GM12878 (cell line): ENCODE measurements at regions not wholly inside any gene's neighbourhood (a gene's known extent, or its start where the extent isn't known, plus 50 kb on each side); places are given as distances from the start of the nearest gene placed in this dataset.

ENCODE experiments used
- ATAC-seq: fragments of 200-7000 bp; cut with Tn5 transposase; 3 replicates; pipeline ENCODE4 v1.9.1; 2020; ENCODE audit warnings: mild to moderate bottlenecking, moderate library complexity
- BruUV-seq: library from RNA; stranded (reverse); fragments of 400-500 nt; replicated peaks from 2 replicates; lab custom pipeline; 2021; lab: Mats Ljungman, UMichigan
- CTCF ChIA-PET: fragments of 300-600 bp; sonication (Branson Sonifier 250); formaldehyde crosslinking; extraction: SDS; loops from one replicate; lab custom pipeline; 2021; ENCODE audit warnings: inconsistent platforms; lab: Yijun Ruan, JAX
- POLR2A ChIA-PET: fragments of 350-600 bp; formaldehyde crosslinking; extraction: SDS; loops from one replicate; lab custom pipeline; 2021; ENCODE audit warnings: inconsistent platforms; lab: Charles Lee
- RAD21 ChIA-PET: fragments of 300-600 bp; sonication (Branson Sonifier 250); formaldehyde crosslinking; loops from one replicate; lab custom pipeline; 2023; ENCODE audit warnings: antibody characterized with exemption; ENCODE audit not compliant: unreplicated experiment; lab: Charles Lee
- SMC1A ChIA-PET: fragments of 300-600 bp; sonication (Branson Sonifier 250); formaldehyde crosslinking; loops from one replicate; lab custom pipeline; 2023; ENCODE audit not compliant: unreplicated experiment, uncharacterized antibody; lab: Charles Lee
- DNase-seq: peaks from one replicate; pipeline ENCODE4 v3.0.0-alpha.2; 2011; ENCODE audit warnings: low read depth, low spot score
- FAIRE-seq: peaks from 3 replicates; lab custom pipeline; 2011; peaks lifted over from hg19 to GRCh38; lab: Jason Lieb, UNC
- H2AFZ ChIP-seq: 2 replicates; pipeline ENCODE4 v1.6.0; 2011; ENCODE audit warnings: low read depth, low read length, control low read depth; ENCODE audit not compliant: control insufficient read depth
- H3K27ac ChIP-seq: 2 replicates; pipeline ENCODE4 v1.5.1; 2011; ENCODE audit warnings: control low read depth; ENCODE audit not compliant: control insufficient read depth, insufficient read depth
- H3K27me3 ChIP-seq, 2 experiments: replicated peaks in 1 of 2; 2 replicates each; pipeline versions ENCODE4 v1.6.0 to v1.6.1; 2011; ENCODE audit warnings: low read length in 1 of 2; ENCODE audit not compliant: control insufficient read depth in 2 of 2, insufficient read depth in 2 of 2
- H3K36me3 ChIP-seq, 2 experiments: 2 replicates each; pipeline ENCODE4 v1.5.1; 2011; ENCODE audit warnings: low read length in 1 of 2; ENCODE audit not compliant: control insufficient read depth in 2 of 2, insufficient read depth in 2 of 2
- H3K4me1 ChIP-seq: 2 replicates; pipeline ENCODE4 v1.6.1; 2011; ENCODE audit warnings: mild to moderate bottlenecking, low read length, moderate library complexity, mixed read lengths; ENCODE audit not compliant: control insufficient read depth, insufficient read depth
- H3K4me2 ChIP-seq: 2 replicates; pipeline ENCODE4 v1.6.0; 2011; ENCODE audit warnings: control low read depth; ENCODE audit not compliant: control insufficient read depth, insufficient read depth
- H3K4me3 ChIP-seq: fragments of 200-600 bp; sonication (generic); 2 replicates; pipeline ENCODE4 v1.5.1; 2016
- H3K79me2 ChIP-seq: 2 replicates; pipeline ENCODE4 v1.6.0; 2011; ENCODE audit warnings: low read length; ENCODE audit not compliant: control insufficient read depth, insufficient read depth
- H3K9ac ChIP-seq: 2 replicates; pipeline ENCODE4 v1.8.0; 2011; ENCODE audit warnings: low read length, control low read depth, mixed read lengths; ENCODE audit not compliant: control insufficient read depth, insufficient read depth
- H3K9me3 ChIP-seq: replicated peaks from 3 replicates; pipeline ENCODE4 v1.5.1; 2011; ENCODE audit warnings: mild to moderate bottlenecking, low read length; ENCODE audit not compliant: control insufficient read depth, insufficient read depth
- H4K20me1 ChIP-seq: 2 replicates; pipeline ENCODE4 v1.6.0; 2011; ENCODE audit not compliant: control insufficient read depth, insufficient read depth
- ASH2L ChIP-seq: fragments of 300-600, 200-600 bp; sonication (generic); IDR thresholded peaks from 2 replicates; pipeline ENCODE4 v1.6.1; 2017; ENCODE audit warnings: low read depth, mild to moderate bottlenecking, borderline replicate concordance
- ATF7 ChIP-seq: fragments of 450-650 bp; IDR thresholded peaks from 2 replicates; pipeline ENCODE4 v1.6.1; 2016; ENCODE audit warnings: low read depth, mild to moderate bottlenecking
- CTCF ChIP-seq, 3 experiments: IDR thresholded peaks in 2 of 3; conservative IDR thresholded peaks in 1 of 3; 2 replicates each; pipeline ENCODE4 v1.5.1; 2011; ENCODE audit warnings: low read depth in 3 of 3, low read length in 3 of 3, mild to moderate bottlenecking in 3 of 3, control low read depth in 2 of 3, moderate library complexity in 2 of 3, inconsistent platforms in 1 of 3, mixed read lengths in 1 of 3; ENCODE audit not compliant: control insufficient read depth in 2 of 3, insufficient read depth in 1 of 3; ENCODE audit errors: extremely low read depth in 1 of 3
- DPF2 ChIP-seq: fragments of 450-650 bp; IDR thresholded peaks from 2 replicates; pipeline ENCODE4 v1.6.1; 2017; ENCODE audit warnings: mild to moderate bottlenecking
- EGR1 ChIP-seq, 2 experiments: IDR thresholded peaks; 1 replicate in 1 of 2; 2 replicates in 1 of 2; pipeline ENCODE4 v1.6.1; 2011 to 2012; ENCODE audit warnings: low read depth in 2 of 2, low read length in 2 of 2, borderline replicate concordance in 1 of 2, mild to moderate bottlenecking in 1 of 2, moderate library complexity in 1 of 2
- EP300 ChIP-seq, 2 experiments: fragments of 150-350 bp in 1 of 2; IDR thresholded peaks; 2 replicates each; pipeline ENCODE4 v1.6.1; 2011 to 2012; ENCODE audit warnings: low read depth in 2 of 2, low read length in 2 of 2, borderline replicate concordance in 1 of 2, improper control_type of control experiment in 1 of 2, inconsistent platforms in 1 of 2; ENCODE audit not compliant: control insufficient read depth in 1 of 2
- IKZF2 ChIP-seq, 2 experiments: fragments of 450-650 bp; IDR thresholded peaks; 2 replicates each; pipeline ENCODE4 v1.6.1; 2017; ENCODE audit warnings: mild to moderate bottlenecking in 2 of 2, moderate library complexity in 2 of 2
- KLF5 ChIP-seq: fragments of 450-650 bp; IDR thresholded peaks from 2 replicates; pipeline ENCODE4 v1.6.1; 2014; ENCODE audit warnings: mild to moderate bottlenecking; ENCODE audit not compliant: partially characterized antibody
- MAX ChIP-seq: IDR thresholded peaks from 2 replicates; pipeline ENCODE4 v1.6.1; 2012; ENCODE audit warnings: low read depth, low read length, improper control_type of control experiment
- NBN ChIP-seq: fragments of 450-650 bp; IDR thresholded peaks from 2 replicates; pipeline ENCODE4 v1.6.1; 2016
- NFYA ChIP-seq: IDR thresholded peaks from 2 replicates; pipeline ENCODE4 v1.6.1; 2011; ENCODE audit warnings: low read depth, mild to moderate bottlenecking, low read length, improper control_type of control experiment, borderline replicate concordance
- NR2C1 ChIP-seq: fragments of 450-650 bp; IDR thresholded peaks from 2 replicates; pipeline ENCODE4 v1.6.1; 2017; ENCODE audit warnings: antibody characterized with exemption, mild to moderate bottlenecking, moderate library complexity
- SIN3A ChIP-seq: IDR thresholded peaks from 2 replicates; pipeline ENCODE4 v1.6.1; 2012; ENCODE audit warnings: low read depth, low read length, improper control_type of control experiment
- SREBF2 ChIP-seq: IDR thresholded peaks from 2 replicates; pipeline ENCODE4 v1.6.1; 2012; ENCODE audit warnings: mild to moderate bottlenecking, low read length
- TAF1 ChIP-seq: IDR thresholded peaks from 2 replicates; pipeline ENCODE4 v1.6.1; 2011; ENCODE audit warnings: mild to moderate bottlenecking, low read depth, low read length, borderline replicate concordance
- TCF12 ChIP-seq: IDR thresholded peaks from 2 replicates; pipeline ENCODE4 v1.6.1; 2011; ENCODE audit warnings: low read depth, mild to moderate bottlenecking, low read length
- TCF3 ChIP-seq: IDR thresholded peaks from 2 replicates; pipeline ENCODE4 v1.6.1; 2012; ENCODE audit warnings: low read depth, mild to moderate bottlenecking, low read length, borderline replicate concordance; ENCODE audit not compliant: insufficient read depth
- WGBS: methylation state at CpG from one replicate; pipeline ENCODE4 v1.1.6; 2016; ENCODE audit warnings: low lambda C conversion rate; ENCODE audit not compliant: insufficient replicate concordance, insufficient coverage; ENCODE audit errors: missing lambda C conversion rate; 5-methylcytosine and 5-hydroxymethylcytosine counted together
- in situ Hi-C: fragments of 300-500 bp; cut with MboI; formaldehyde crosslinking; loops from 9 replicates; pipeline ENCODE4 v1.14.3; 2018; ENCODE audit warnings: mixed read lengths
- intact Hi-C: fragments of 100-400 bp; cut with micrococcal nuclease; formaldehyde crosslinking; loops from one replicate; pipeline ENCODE4 v1.14.2; 2022; ENCODE audit not compliant: unreplicated experiment

GRCh38 chr3:124149081-124149480 lies 157.2 kb upstream of the ROPN1 start:
- ChIA-PET RAD21 (no interaction called here), SMC1A (interaction anchor here (1.0 kb wide), 1 partner anchor 10 kb away, joined by 3 read pairs; no protein-coding TSS in a partner anchor), CTCF (interaction anchor here (2.4 kb wide), 1 partner anchor 132 kb away, joined by 5 read pairs; no protein-coding TSS in a partner anchor), POLR2A (interaction anchor here (0.6 kb wide), 1 partner anchor 31 kb away, joined by 6 read pairs; no protein-coding TSS in a partner anchor)
- H3K9ac ChIP-seq: no peak overlapping the region
- FAIRE-seq: no peak
- no peak overlapping the region for H2AFZ ChIP-seq
- WGBS: 63% methylated on average over 1 of the region's 1 CpG
- H3K4me1 ChIP-seq: no peaks in the 10 kb centered on the region
- in situ Hi-C loops: no loop called here
- intact Hi-C loops: no loop called here
- no TSS peak for BruUV-seq
- no peaks in the 10 kb centered on the region for H3K27me3 ChIP-seq
- no peak overlapping the region for H3K4me3 ChIP-seq
- no peak for ATAC-seq
- no peaks in the 10 kb centered on the region for H3K9me3 ChIP-seq
- no peaks in the 10 kb centered on the region for H3K79me2 ChIP-seq
- H3K4me2 ChIP-seq: no peak overlapping the region
- H4K20me1 ChIP-seq: no peaks in the 10 kb centered on the region
- TF ChIP-seq ATF7: no peak
- TF ChIP-seq TCF12: no peak
- no peak for TF ChIP-seq NFYA
- TF ChIP-seq TCF3: no peak
- TF ChIP-seq CTCF (IDR thresholded peaks at IDR 0.05 in 2 of 3, conservative IDR thresholded peaks at IDR 0.05 in 1 of 3; ENCODE audit: control insufficient read depth in 2 of 3, extremely low read depth in 1 of 3, insufficient read depth in 1 of 3, low read depth in 3 of 3, low read length in 3 of 3): no peak
- TF ChIP-seq EGR1 (IDR thresholded peaks at IDR 0.05; ENCODE audit: borderline replicate concordance in 1 of 2, low read depth in 2 of 2, low read length in 2 of 2): no peak
- TF ChIP-seq SREBF2: no peak
- no peak for TF ChIP-seq SIN3A
- no peak for TF ChIP-seq IKZF2 (IDR thresholded peaks at IDR 0.05)
- TF ChIP-seq NBN: no peak
- TF ChIP-seq ASH2L: no peak
- TF ChIP-seq KLF5: no peak
- TF ChIP-seq NR2C1: no peak
- no peak for TF ChIP-seq TAF1
- no peak for TF ChIP-seq MAX
- TF ChIP-seq EP300 (IDR thresholded peaks at IDR 0.05; ENCODE audit: borderline replicate concordance in 1 of 2, control insufficient read depth in 1 of 2, low read depth in 2 of 2, low read length in 2 of 2): no peak
- no peak for TF ChIP-seq DPF2
- no peak for DNase-seq
- H3K27ac ChIP-seq: no peak overlapping the region
- H3K36me3 ChIP-seq: no peaks in the 10 kb centered on the region
